BJ (cell line): ENCODE measurements at regions not wholly inside any gene's neighbourhood (a gene's known extent, or its start where the extent isn't known, plus 50 kb on each side); places are given as distances from the start of the nearest gene placed in this dataset.

Experiments
- CTCF ChIA-PET: fragments of 350-600 bp; formaldehyde crosslinking; extraction: SDS; loops from one replicate; lab custom pipeline; 2021; ENCODE audit warnings: antibody characterized with exemption, inconsistent platforms; lab: Yijun Ruan, JAX
- POLR2A ChIA-PET: fragments of 300-600 bp; sonication (Branson Sonifier 250); formaldehyde crosslinking; extraction: SDS; loops from one replicate; lab custom pipeline; 2021; ENCODE audit warnings: antibody characterized with exemption; lab: Charles Lee
- DNase-seq: peaks from one replicate; pipeline ENCODE4 v3.0.0-alpha.2; 2011; ENCODE audit warnings: low read depth
- H3K27me3 ChIP-seq: 2 replicates; pipeline ENCODE4 v1.6.0; 2011; ENCODE audit warnings: low read length; ENCODE audit not compliant: control insufficient read depth, insufficient read depth
- H3K36me3 ChIP-seq: 2 replicates; pipeline ENCODE4 v1.5.1; 2011; ENCODE audit warnings: low read length; ENCODE audit not compliant: control insufficient read depth, insufficient read depth
- H3K4me3 ChIP-seq: 2 replicates; pipeline ENCODE4 v1.5.1; 2011; ENCODE audit warnings: low read depth, mild to moderate bottlenecking, control low read depth, low read length
- CTCF ChIP-seq: IDR thresholded peaks from 2 replicates; pipeline ENCODE4 v1.5.1; 2011; ENCODE audit warnings: low read depth, mild to moderate bottlenecking, control low read depth, inconsistent platforms, low read length, moderate library complexity; ENCODE audit not compliant: insufficient read depth

- DNase-seq: no peak
- ChIA-PET POLR2A (no interaction called here), CTCF (no interaction called here)
- TF ChIP-seq CTCF: no peak
- no peaks in the 10 kb centered on the region for H3K36me3 ChIP-seq
- H3K27me3 ChIP-seq: no peaks in the 10 kb centered on the region
- H3K4me3 ChIP-seq: no peak overlapping the region
Measured at GRCh38 chr11:104583857-104584256, 314.4 kb downstream of the CASP12 start.

- no peak for DNase-seq
- Histone ChIP-seq H3K4me3 (no peak overlapping the region), H3K36me3 (no peaks in the 10 kb centered on the region), H3K27me3 (no peaks in the 10 kb centered on the region)
- TF ChIP-seq CTCF: no peak
- ChIA-PET CTCF (no interaction called here), POLR2A (no interaction called here)
Measured at GRCh38 chr11:104582431-104582830, 315.8 kb downstream of the CASP12 start.

GRCh38 chr11:104581246-104581980 is 316.8 kb downstream of the CASP12 start:
- ChIA-PET POLR2A (no interaction called here), CTCF (interaction anchor here (0.7 kb wide), 1 partner anchor 57 kb away, joined by 3 read pairs; no protein-coding TSS in a partner anchor)
- H3K4me3 ChIP-seq: no peak overlapping the region
- H3K36me3 ChIP-seq: no peaks in the 10 kb centered on the region
- no peak for DNase-seq
- H3K27me3 ChIP-seq: no peaks in the 10 kb centered on the region
- no peak for TF ChIP-seq CTCF

DNA sequence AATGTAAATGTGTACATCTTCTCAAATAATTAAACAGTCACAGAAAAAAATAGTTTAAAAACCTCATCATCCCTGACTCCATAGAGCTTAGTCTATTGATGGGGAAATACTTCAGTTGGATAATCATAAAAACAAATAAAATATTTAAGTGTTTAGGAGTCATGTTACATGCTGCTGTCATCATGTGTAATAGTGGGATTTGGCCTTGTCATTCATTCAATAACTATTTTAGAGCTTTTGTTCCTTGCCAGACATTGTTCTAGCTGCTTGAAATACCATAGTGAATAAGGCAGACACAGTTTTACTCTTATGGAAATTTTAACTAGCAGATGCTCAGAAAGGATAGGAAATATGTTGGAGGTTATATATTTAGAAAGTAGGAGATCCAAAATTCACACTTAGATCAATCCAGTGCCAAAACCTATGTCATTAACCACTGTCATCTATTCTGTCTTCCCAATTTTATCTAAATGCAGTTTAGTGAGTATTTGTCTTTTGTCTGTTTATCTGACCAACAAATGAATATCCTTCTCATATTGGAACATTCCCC is 324.7 kb downstream of the CASP12 start:
- no peak for TF ChIP-seq CTCF
- no peak for DNase-seq
- CTCF ChIA-PET: interaction anchor here (1.0 kb wide), 1 partner anchor 10 kb away, joined by 3 read pairs; no protein-coding TSS in a partner anchor
- Histone ChIP-seq H3K36me3 (no peaks in the 10 kb centered on the region), H3K4me3 (no peak overlapping the region), H3K27me3 (no peaks in the 10 kb centered on the region)
- POLR2A ChIA-PET: no interaction called here

DNA sequence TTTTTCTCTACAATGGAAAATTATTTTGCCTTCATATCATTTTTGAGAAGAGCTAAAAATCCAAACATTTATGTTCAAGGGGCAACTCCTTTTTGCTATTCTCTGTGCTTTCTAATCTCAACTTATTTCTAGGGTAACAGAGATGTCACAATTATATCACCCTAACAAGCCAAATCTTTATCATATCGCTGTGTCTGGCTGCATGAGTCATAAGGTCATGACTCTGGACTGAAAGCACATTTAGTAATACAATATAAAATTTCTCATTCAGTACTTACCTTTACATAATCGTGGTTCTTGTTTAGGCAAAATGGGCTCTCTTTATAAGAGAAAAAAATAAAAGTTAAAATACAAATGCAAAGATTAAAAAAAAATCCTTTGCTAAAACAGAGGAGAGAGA is 326.0 kb downstream of the CASP12 start:
- Histone ChIP-seq H3K36me3 (no peaks in the 10 kb centered on the region), H3K27me3 (no peaks in the 10 kb centered on the region), H3K4me3 (no peak overlapping the region)
- ChIA-PET CTCF (no interaction called here), POLR2A (no interaction called here)
- no peak for DNase-seq
- TF ChIP-seq CTCF: no peak
